GM12878 (cell line): ENCODE measurements at regions not wholly inside any gene's neighbourhood (a gene's known extent, or its start where the extent isn't known, plus 50 kb on each side); places are given as distances from the start of the nearest gene placed in this dataset.

Source experiments
- ATAC-seq: fragments of 200-7000 bp; cut with Tn5 transposase; 3 replicates; pipeline ENCODE4 v1.9.1; 2020; ENCODE audit warnings: mild to moderate bottlenecking, moderate library complexity
- BruUV-seq: library from RNA; stranded (reverse); fragments of 400-500 nt; replicated peaks from 2 replicates; lab custom pipeline; 2021; lab: Mats Ljungman, UMichigan
- CTCF ChIA-PET: fragments of 300-600 bp; sonication (Branson Sonifier 250); formaldehyde crosslinking; extraction: SDS; loops from one replicate; lab custom pipeline; 2021; ENCODE audit warnings: inconsistent platforms; lab: Yijun Ruan, JAX
- POLR2A ChIA-PET: fragments of 350-600 bp; formaldehyde crosslinking; extraction: SDS; loops from one replicate; lab custom pipeline; 2021; ENCODE audit warnings: inconsistent platforms; lab: Charles Lee
- RAD21 ChIA-PET: fragments of 300-600 bp; sonication (Branson Sonifier 250); formaldehyde crosslinking; loops from one replicate; lab custom pipeline; 2023; ENCODE audit warnings: antibody characterized with exemption; ENCODE audit not compliant: unreplicated experiment; lab: Charles Lee
- SMC1A ChIA-PET: fragments of 300-600 bp; sonication (Branson Sonifier 250); formaldehyde crosslinking; loops from one replicate; lab custom pipeline; 2023; ENCODE audit not compliant: unreplicated experiment, uncharacterized antibody; lab: Charles Lee
- DNase-seq: peaks from one replicate; pipeline ENCODE4 v3.0.0-alpha.2; 2011; ENCODE audit warnings: low read depth, low spot score
- FAIRE-seq: peaks from 3 replicates; lab custom pipeline; 2011; peaks lifted over from hg19 to GRCh38; lab: Jason Lieb, UNC
- H2AFZ ChIP-seq: 2 replicates; pipeline ENCODE4 v1.6.0; 2011; ENCODE audit warnings: low read depth, low read length, control low read depth; ENCODE audit not compliant: control insufficient read depth
- H3K27ac ChIP-seq: 2 replicates; pipeline ENCODE4 v1.5.1; 2011; ENCODE audit warnings: control low read depth; ENCODE audit not compliant: control insufficient read depth, insufficient read depth
- H3K27me3 ChIP-seq, 2 experiments: replicated peaks in 1 of 2; 2 replicates each; pipeline versions ENCODE4 v1.6.0 to v1.6.1; 2011; ENCODE audit warnings: low read length in 1 of 2; ENCODE audit not compliant: control insufficient read depth in 2 of 2, insufficient read depth in 2 of 2
- H3K36me3 ChIP-seq, 2 experiments: 2 replicates each; pipeline ENCODE4 v1.5.1; 2011; ENCODE audit warnings: low read length in 1 of 2; ENCODE audit not compliant: control insufficient read depth in 2 of 2, insufficient read depth in 2 of 2
- H3K4me1 ChIP-seq: 2 replicates; pipeline ENCODE4 v1.6.1; 2011; ENCODE audit warnings: mild to moderate bottlenecking, low read length, moderate library complexity, mixed read lengths; ENCODE audit not compliant: control insufficient read depth, insufficient read depth
- H3K4me2 ChIP-seq: 2 replicates; pipeline ENCODE4 v1.6.0; 2011; ENCODE audit warnings: control low read depth; ENCODE audit not compliant: control insufficient read depth, insufficient read depth
- H3K4me3 ChIP-seq: fragments of 200-600 bp; sonication (generic); 2 replicates; pipeline ENCODE4 v1.5.1; 2016
- H3K79me2 ChIP-seq: 2 replicates; pipeline ENCODE4 v1.6.0; 2011; ENCODE audit warnings: low read length; ENCODE audit not compliant: control insufficient read depth, insufficient read depth
- H3K9ac ChIP-seq: 2 replicates; pipeline ENCODE4 v1.8.0; 2011; ENCODE audit warnings: low read length, control low read depth, mixed read lengths; ENCODE audit not compliant: control insufficient read depth, insufficient read depth
- H3K9me3 ChIP-seq: replicated peaks from 3 replicates; pipeline ENCODE4 v1.5.1; 2011; ENCODE audit warnings: mild to moderate bottlenecking, low read length; ENCODE audit not compliant: control insufficient read depth, insufficient read depth
- H4K20me1 ChIP-seq: 2 replicates; pipeline ENCODE4 v1.6.0; 2011; ENCODE audit not compliant: control insufficient read depth, insufficient read depth
- CEBPB ChIP-seq, 2 experiments: fragments of 150-350 bp in 1 of 2; IDR thresholded peaks; 2 replicates each; pipeline ENCODE4 v1.6.1; 2012 to 2014; ENCODE audit warnings: low read depth in 2 of 2, low read length in 2 of 2, borderline replicate concordance in 1 of 2, inconsistent platforms in 1 of 2
- JUND ChIP-seq: IDR thresholded peaks from 2 replicates; pipeline ENCODE4 v1.6.1; 2012; ENCODE audit warnings: low read depth, mild to moderate bottlenecking, low read length, improper control_type of control experiment, moderate library complexity
- KAT2A ChIP-seq: conservative IDR thresholded peaks from 2 replicates; pipeline ENCODE4 v1.6.1; 2011; ENCODE audit warnings: low read depth, low read length; ENCODE audit not compliant: control insufficient read depth
- LARP7 ChIP-seq: fragments of 450-650 bp; IDR thresholded peaks from 2 replicates; pipeline ENCODE4 v1.6.1; 2017; ENCODE audit warnings: mild to moderate bottlenecking
- SREBF1 ChIP-seq: IDR thresholded peaks from 2 replicates; pipeline ENCODE4 v1.6.1; 2012; ENCODE audit warnings: mild to moderate bottlenecking, low read length
- WGBS: methylation state at CpG from one replicate; pipeline ENCODE4 v1.1.6; 2016; ENCODE audit warnings: low lambda C conversion rate; ENCODE audit not compliant: insufficient replicate concordance, insufficient coverage; ENCODE audit errors: missing lambda C conversion rate; 5-methylcytosine and 5-hydroxymethylcytosine counted together
- in situ Hi-C: fragments of 300-500 bp; cut with MboI; formaldehyde crosslinking; loops from 9 replicates; pipeline ENCODE4 v1.14.3; 2018; ENCODE audit warnings: mixed read lengths
- intact Hi-C: fragments of 100-400 bp; cut with micrococcal nuclease; formaldehyde crosslinking; loops from one replicate; pipeline ENCODE4 v1.14.2; 2022; ENCODE audit not compliant: unreplicated experiment
- TF ChIP-seq, protein P1 (sequence below): IDR thresholded peaks from 2 replicates; pipeline ENCODE4 v1.6.1; 2012; ENCODE audit warnings: improper control_type of control experiment, low read depth, low read length; ENCODE audit not compliant: insufficient replicate concordance

DNA sequence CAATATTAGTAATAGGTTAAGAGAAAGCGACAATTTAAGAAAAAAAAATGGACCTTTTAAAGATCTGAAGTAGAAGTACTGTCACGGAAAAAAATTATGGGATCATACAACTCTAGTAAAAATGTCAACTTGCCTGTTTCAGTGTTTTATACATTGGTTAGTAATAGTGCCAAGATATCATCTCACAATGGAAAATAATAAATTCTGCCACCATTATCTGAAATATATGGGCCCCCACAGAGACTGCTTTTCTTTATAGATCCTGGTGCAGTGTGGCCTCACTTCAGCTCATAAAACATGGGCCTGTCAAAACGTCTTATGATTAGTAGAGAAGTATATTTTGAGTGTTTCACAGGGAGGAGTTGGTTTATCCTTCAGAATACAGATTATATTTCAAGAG, 266.3 kb upstream of the EPHA6 start:
- CTCF ChIA-PET: no interaction called here
- no TSS peak for BruUV-seq
- RAD21 ChIA-PET: no interaction called here

More for the DNA sequence above, 266.3 kb upstream of the EPHA6 start:
- 13% methylated on average over 3 of the region's 3 CpGs for WGBS
- no peak for TF ChIP-seq CEBPB (IDR thresholded peaks at IDR 0.05; ENCODE audit: borderline replicate concordance in 1 of 2, low read depth in 2 of 2, low read length in 2 of 2)
- no peak for TF ChIP-seq JUND
- no peak for TF ChIP-seq KAT2A
- TF ChIP-seq SREBF1: no peak
- TF ChIP-seq, protein P1, sequence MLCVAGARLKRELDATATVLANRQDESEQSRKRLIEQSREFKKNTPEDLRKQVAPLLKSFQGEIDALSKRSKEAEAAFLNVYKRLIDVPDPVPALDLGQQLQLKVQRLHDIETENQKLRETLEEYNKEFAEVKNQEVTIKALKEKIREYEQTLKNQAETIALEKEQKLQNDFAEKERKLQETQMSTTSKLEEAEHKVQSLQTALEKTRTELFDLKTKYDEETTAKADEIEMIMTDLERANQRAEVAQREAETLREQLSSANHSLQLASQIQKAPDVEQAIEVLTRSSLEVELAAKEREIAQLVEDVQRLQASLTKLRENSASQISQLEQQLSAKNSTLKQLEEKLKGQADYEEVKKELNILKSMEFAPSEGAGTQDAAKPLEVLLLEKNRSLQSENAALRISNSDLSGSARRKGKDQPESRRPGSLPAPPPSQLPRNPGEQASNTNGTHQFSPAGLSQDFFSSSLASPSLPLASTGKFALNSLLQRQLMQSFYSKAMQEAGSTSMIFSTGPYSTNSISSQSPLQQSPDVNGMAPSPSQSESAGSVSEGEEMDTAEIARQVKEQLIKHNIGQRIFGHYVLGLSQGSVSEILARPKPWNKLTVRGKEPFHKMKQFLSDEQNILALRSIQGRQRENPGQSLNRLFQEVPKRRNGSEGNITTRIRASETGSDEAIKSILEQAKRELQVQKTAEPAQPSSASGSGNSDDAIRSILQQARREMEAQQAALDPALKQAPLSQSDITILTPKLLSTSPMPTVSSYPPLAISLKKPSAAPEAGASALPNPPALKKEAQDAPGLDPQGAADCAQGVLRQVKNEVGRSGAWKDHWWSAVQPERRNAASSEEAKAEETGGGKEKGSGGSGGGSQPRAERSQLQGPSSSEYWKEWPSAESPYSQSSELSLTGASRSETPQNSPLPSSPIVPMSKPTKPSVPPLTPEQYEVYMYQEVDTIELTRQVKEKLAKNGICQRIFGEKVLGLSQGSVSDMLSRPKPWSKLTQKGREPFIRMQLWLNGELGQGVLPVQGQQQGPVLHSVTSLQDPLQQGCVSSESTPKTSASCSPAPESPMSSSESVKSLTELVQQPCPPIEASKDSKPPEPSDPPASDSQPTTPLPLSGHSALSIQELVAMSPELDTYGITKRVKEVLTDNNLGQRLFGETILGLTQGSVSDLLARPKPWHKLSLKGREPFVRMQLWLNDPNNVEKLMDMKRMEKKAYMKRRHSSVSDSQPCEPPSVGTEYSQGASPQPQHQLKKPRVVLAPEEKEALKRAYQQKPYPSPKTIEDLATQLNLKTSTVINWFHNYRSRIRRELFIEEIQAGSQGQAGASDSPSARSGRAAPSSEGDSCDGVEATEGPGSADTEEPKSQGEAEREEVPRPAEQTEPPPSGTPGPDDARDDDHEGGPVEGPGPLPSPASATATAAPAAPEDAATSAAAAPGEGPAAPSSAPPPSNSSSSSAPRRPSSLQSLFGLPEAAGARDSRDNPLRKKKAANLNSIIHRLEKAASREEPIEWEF: no peak
- no peak for TF ChIP-seq LARP7
- TF ChIP-seq, all 136 proteins: peak for 0
- Histone ChIP-seq H3K9me3 (no peaks in the 10 kb centered on the region), H3K4me2 (no peak overlapping the region), H3K79me2 (no peaks in the 10 kb centered on the region), H3K36me3 (no peaks in the 10 kb centered on the region), H3K4me3 (no peak overlapping the region), H3K4me1 (no peaks in the 10 kb centered on the region), H2AFZ (no peak overlapping the region), H3K27ac (no peak overlapping the region), H4K20me1 (no peaks in the 10 kb centered on the region), H3K27me3 (no peaks in the 10 kb centered on the region), H3K9ac (no peak overlapping the region)
- in situ Hi-C loops: no loop called here
- POLR2A ChIA-PET: no interaction called here
- SMC1A ChIA-PET: interaction anchor here (0.8 kb wide), 1 partner anchor 11 kb away, joined by 3 read pairs; no protein-coding TSS in a partner anchor
- FAIRE-seq (no peak), ATAC-seq (no peak), DNase-seq (no peak)
- intact Hi-C loops: no loop called here
